Cerebellar nuclear complex (tissue), 1 donor: ENCODE measurements at regions not wholly inside any gene's neighbourhood (a gene's known extent, or its start where the extent isn't known, plus 50 kb on each side); places are given as distances from the start of the nearest gene placed in this dataset.

Experiments
- DNase-seq, 2 experiments: peaks; one replicate each; lab custom pipeline; 2025; lab: John Stamatoyannopoulos, UW

- no peak for DNase-seq
These were observed 59.6 kb upstream of the PPARA start for GRCh38 chr22:46090631-46091201.

GRCh38 chr22:46091277-46091977, 58.9 kb upstream of the PPARA start:
- DNase-seq, result no peak

DNA sequence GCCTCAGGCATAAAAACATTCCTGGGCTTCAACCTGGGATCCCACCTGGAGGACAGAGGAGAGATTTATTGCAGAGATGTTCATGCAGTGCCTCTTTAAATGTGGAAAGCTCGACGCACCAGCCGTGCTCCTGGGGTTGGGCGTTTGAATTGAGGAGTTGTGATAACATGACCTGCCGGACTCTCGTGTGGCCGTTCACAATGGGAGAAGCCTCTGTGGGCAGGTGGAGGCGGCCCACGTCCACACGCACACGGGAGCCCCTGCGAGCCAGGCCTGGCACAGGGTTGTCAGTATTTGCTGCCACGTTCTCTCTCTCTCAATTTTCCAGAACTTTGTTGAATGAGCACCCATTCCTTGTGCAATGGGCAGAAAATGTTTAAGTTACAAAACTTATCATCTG, 58.3 kb upstream of the PPARA start:
- DNase-seq, result no peak

- no peak for DNase-seq
These were observed 57.5 kb upstream of the PPARA start for GRCh38 chr22:46092670-46093410.

DNA sequence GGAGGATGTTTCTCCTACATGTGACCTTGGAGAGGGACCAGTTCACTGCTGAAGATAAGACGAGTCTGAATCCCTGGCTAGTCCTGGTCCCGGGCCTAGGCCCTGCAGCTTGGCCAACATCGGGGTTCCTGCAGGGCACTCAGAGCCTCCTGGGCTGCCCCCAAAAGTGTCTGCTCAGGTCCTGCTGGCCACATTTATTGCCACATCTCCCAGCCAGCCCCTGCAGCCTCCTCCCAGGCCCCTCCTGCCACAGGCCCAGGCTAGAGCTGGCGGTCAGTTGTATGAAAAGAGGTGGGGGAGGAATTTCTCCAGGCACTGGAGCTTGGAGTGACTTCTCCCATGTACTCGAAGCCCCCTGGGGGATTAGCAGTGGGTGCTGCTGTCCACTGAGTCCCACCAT, 56.5 kb upstream of the PPARA start:
- DNase-seq, result no peak

DNA sequence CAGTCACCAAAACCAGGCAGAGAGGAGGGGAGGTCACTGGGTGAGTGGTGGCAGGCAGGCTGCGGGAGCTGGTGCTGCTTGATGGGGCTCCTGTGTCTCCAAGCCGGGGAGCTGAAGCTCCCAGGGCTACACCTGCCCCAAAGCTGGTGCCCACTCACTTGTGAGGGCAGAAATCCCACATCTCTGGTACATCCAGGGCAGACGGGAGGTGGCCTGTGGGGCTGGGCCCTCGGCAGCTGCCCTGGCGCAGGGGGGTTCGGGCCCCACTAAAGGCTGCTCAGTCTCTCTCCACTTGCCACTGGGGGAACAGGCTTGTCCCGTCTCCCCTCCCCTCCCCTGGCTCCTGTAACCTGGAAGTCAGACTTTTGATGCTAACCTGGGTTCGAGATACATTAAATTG, 55.6 kb upstream of the PPARA start:
- DNase-seq, result no peak

- DNase-seq, result no peak
These were observed 54.3 kb upstream of the PPARA start for GRCh38 chr22:46096051-46096450.

- DNase-seq, result no peak
These were observed 53.6 kb upstream of the PPARA start for GRCh38 chr22:46096706-46097230.

DNA sequence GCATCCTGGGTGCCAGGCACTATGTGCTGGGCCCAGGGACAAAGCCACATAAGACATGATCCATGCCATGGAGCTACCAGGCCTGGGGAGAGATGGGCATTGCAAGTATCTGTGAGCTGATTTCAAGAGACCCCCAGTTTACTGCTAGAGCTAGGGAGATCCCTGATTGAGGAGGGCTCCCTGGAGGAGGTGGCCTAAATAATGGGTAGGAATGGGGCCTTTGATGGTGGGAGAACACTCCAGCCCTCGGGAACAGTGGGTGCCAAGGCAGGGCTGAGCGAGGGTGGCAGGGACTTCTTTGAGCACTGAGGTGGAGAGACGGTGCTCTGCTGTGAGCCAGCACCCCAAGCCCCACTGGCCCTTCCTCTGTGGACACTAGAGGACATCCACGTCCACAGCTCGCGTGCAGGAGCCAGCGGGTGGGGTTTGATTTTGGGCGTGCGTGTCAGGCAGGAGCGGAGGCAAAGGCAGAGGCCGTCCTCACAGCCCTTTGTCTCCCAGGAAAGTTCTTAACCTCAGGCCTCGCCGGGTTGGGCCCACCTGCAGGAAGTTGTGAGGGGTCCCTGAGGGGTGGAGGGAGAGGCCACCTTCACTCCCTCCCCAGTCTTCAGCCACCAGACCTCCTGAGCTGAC, 52.9 kb upstream of the PPARA start:
- no peak for DNase-seq

DNA sequence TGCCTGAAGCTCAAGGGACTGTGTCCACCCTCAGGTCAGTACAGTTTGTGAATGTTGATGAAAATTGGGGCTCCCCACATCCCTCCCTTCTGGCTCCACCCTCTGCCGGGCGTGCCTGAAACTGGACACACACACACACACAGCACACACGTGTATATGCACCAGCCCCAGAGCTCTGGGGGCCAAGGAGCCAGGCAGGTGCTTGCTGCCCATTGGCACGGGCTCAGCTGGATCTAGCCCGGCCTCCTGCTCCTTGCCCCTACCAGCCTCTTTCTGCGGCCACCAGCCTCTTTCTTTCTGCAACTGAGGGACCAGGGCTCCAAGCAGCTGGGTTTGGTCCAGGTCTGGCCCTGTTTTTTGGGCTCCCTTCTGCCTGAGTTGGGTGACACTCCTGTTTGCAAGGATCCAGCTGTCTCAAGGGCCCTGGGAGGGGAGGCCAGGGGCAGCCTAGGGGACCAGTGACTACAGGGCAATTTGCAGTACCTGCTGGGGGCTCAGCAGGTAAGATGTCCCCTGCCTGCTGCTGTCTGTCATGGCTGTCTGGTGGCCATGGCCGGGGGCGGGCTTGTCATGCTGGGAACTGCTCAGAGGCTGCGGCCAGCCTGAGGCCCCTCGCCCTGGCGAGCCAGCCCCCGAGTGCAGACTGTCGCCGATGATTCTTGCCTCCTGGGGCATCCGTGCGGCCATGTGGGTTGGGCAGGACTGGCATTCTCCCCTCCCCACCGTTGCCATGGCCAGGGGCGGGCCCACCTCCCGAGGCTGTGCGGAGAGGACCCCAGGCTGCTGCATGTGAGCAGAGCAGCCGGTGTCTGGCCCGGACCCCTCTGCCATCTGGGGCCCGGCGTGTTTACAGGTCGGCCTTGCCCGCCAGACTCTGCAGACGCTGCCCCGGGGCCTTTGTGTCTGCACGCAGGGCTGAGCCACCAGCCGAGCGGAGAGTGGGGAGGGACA, 51.5 kb upstream of the PPARA start:
- DNase-seq, result no peak

DNA sequence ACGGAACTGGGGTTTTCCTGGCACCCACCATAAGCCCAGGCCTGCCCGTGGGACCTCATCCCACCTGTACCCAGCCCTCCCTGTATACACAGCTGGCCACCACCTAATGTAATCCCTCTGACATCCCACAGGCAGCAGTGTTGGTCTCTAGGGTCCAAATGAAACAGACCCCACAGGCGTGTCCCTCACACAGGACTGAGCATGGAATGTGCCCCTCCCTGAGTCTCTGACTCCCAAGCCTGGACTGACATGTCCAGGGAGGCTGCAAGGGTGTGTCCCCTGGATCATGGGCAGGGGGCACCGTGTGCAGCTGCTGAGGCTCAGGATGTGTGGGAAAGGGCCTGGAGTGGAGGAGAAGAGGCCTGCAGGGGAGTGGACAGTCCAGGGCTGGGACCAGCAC, 50.6 kb upstream of the PPARA start:
- no peak for DNase-seq

DNA sequence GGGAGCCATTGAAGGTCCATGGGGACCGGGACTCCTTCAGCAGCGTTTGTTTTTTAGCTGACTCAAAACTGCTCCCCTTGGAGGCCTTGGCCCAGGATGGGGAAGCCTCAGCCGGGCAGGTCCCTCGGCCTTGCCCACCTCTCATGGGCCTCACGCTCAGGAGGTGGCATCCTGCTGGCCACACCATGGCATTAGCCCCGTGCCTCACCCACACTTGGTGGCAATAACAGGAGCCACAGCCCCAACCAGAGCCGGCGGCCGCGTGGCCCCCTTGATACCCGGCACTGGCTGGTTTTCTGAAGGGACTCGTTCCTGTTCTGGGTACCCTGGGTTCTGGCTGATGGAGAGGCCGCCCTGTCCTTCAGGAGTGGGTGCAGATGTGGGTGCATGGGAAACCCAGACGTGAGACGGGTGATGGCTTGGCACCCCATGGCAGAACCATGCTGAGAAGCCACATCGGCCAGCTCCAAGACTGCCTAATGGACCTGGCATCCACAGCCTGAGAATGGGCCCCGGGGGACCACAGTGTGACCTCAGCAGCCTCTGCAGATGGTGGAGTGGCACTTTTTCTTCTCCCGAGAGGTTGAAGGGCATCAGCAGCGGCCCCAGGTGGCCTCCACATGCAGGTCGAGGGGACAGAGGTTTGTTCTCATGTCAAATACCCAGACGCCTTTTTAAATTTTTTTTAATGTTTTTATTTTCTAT, 49.8 kb upstream of the PPARA start:
- no peak for DNase-seq
